H9 (cell line): ENCODE measurements at regions not wholly inside any gene's neighbourhood (a gene's known extent, or its start where the extent isn't known, plus 50 kb on each side); places are given as distances from the start of the nearest gene placed in this dataset.

Experiments used
- DNase-seq: peaks from one replicate; pipeline ENCODE4 v3.0.0-alpha.2; 2017
- H2AFZ ChIP-seq: one replicate; pipeline ENCODE4 v1.6.1; 2013; ENCODE audit warnings: mild to moderate bottlenecking, low read length, control low read depth, moderate library complexity
- H2AK5ac ChIP-seq: 2 replicates; pipeline ENCODE4 v1.6.1; 2013; ENCODE audit warnings: low read length, control low read depth, mixed read lengths; ENCODE audit not compliant: insufficient read length
- H2BK120ac ChIP-seq: one replicate; pipeline ENCODE4 v1.6.1; 2013; ENCODE audit warnings: low read depth, mild to moderate bottlenecking, low read length, control low read depth, inconsistent platforms; ENCODE audit not compliant: poor library complexity, severe bottlenecking
- H2BK12ac ChIP-seq: 2 replicates; pipeline ENCODE4 v1.6.1; 2013; ENCODE audit warnings: low read length, control low read depth, mixed read lengths, low read depth; ENCODE audit not compliant: insufficient read length
- H2BK15ac ChIP-seq: 2 replicates; pipeline ENCODE4 v1.6.1; 2013; ENCODE audit warnings: low read depth, low read length, control low read depth
- H2BK20ac ChIP-seq: one replicate; pipeline ENCODE4 v1.6.1; 2013; ENCODE audit warnings: low read depth, mild to moderate bottlenecking, low read length, control low read depth, inconsistent platforms; ENCODE audit not compliant: poor library complexity, severe bottlenecking
- H2BK5ac ChIP-seq: 2 replicates; pipeline ENCODE4 v1.6.1; 2013; ENCODE audit warnings: low read length, control low read depth, mixed read lengths; ENCODE audit not compliant: insufficient read length
- H3K14ac ChIP-seq: 2 replicates; pipeline ENCODE4 v1.6.1; 2013; ENCODE audit warnings: low read length, control low read depth; ENCODE audit not compliant: insufficient read depth
- H3K18ac ChIP-seq: 2 replicates; pipeline ENCODE4 v1.6.1; 2013; ENCODE audit warnings: low read depth, mild to moderate bottlenecking, mixed read lengths, low read length, control low read depth; ENCODE audit not compliant: insufficient read length
- H3K23ac ChIP-seq: 2 replicates; pipeline ENCODE4 v1.6.1; 2013; ENCODE audit warnings: low read length, control low read depth, mixed read lengths, low read depth; ENCODE audit not compliant: insufficient read length
- H3K23me2 ChIP-seq: 2 replicates; pipeline ENCODE4 v1.6.1; 2013; ENCODE audit warnings: low read depth, mild to moderate bottlenecking, mixed read lengths, low read length, control low read depth; ENCODE audit not compliant: insufficient read length, poor library complexity, severe bottlenecking
- H3K27ac ChIP-seq: 2 replicates; pipeline ENCODE4 v1.5.1; 2013; ENCODE audit warnings: low read length, control low read depth, mixed read lengths, low read depth; ENCODE audit not compliant: insufficient read length
- H3K27me3 ChIP-seq: 2 replicates; pipeline ENCODE4 v1.6.1; 2013; ENCODE audit warnings: low read length, control low read depth, inconsistent platforms; ENCODE audit not compliant: insufficient read depth
- H3K4ac ChIP-seq: 2 replicates; pipeline ENCODE4 v1.6.1; 2013; ENCODE audit warnings: low read depth, mild to moderate bottlenecking, control low read depth, inconsistent platforms, low read length, moderate library complexity
- H3K4me1 ChIP-seq: 2 replicates; pipeline ENCODE4 v1.6.1; 2013; ENCODE audit warnings: low read length, control low read depth, inconsistent platforms; ENCODE audit not compliant: insufficient read depth
- H3K4me2 ChIP-seq: 2 replicates; pipeline ENCODE4 v1.6.1; 2013; ENCODE audit warnings: low read length, control low read depth, mixed read lengths; ENCODE audit not compliant: insufficient read length, insufficient read depth
- H3K56ac ChIP-seq: 2 replicates; pipeline ENCODE4 v1.6.1; 2013; ENCODE audit warnings: low read depth, mild to moderate bottlenecking, mixed read lengths, low read length, control low read depth; ENCODE audit not compliant: insufficient read length
- H3K79me1 ChIP-seq: 2 replicates; pipeline ENCODE4 v1.6.1; 2013; ENCODE audit warnings: low read depth, mild to moderate bottlenecking, moderate library complexity, low read length, control low read depth, inconsistent platforms; ENCODE audit not compliant: insufficient read depth, poor library complexity, severe bottlenecking
- H3K79me2 ChIP-seq: 2 replicates; pipeline ENCODE4 v1.6.1; 2013; ENCODE audit warnings: low read length, control low read depth, inconsistent platforms; ENCODE audit not compliant: insufficient read depth
- H3K9ac ChIP-seq: 2 replicates; pipeline ENCODE4 v1.6.1; 2013; ENCODE audit warnings: low read length, control low read depth, mixed read lengths; ENCODE audit not compliant: insufficient read length; ENCODE audit errors: extremely low read depth
- H3K9me3 ChIP-seq: one replicate; pipeline ENCODE4 v1.6.1; 2013; ENCODE audit warnings: low read depth, low read length, inconsistent platforms; ENCODE audit not compliant: control insufficient read depth
- H3T11ph ChIP-seq: one replicate; pipeline ENCODE4 v1.6.1; 2013; ENCODE audit warnings: mild to moderate bottlenecking, low read length, control low read depth, inconsistent platforms
- H4K20me1 ChIP-seq: one replicate; pipeline ENCODE4 v1.6.1; 2013; ENCODE audit not compliant: control insufficient read depth, insufficient read length, insufficient read depth
- H4K5ac ChIP-seq: 2 replicates; pipeline ENCODE4 v1.6.1; 2013; ENCODE audit warnings: low read depth, mild to moderate bottlenecking, mixed read lengths, low read length, control low read depth; ENCODE audit not compliant: insufficient read length
- H4K8ac ChIP-seq: replicated peaks from 2 replicates; pipeline ENCODE4 v1.6.1; 2013; ENCODE audit warnings: low read length, control low read depth, mixed read lengths, low read depth; ENCODE audit not compliant: insufficient read length
- H4K91ac ChIP-seq: 2 replicates; pipeline ENCODE4 v1.6.1; 2013; ENCODE audit warnings: low read depth, mild to moderate bottlenecking, moderate library complexity, mixed read lengths, low read length, control low read depth; ENCODE audit not compliant: insufficient read length
- H3K27ac Mint-ChIP-seq, 3 experiments: 2 replicates in 2 of 3; 3 replicates in 1 of 3; pipeline ENCODE4 v1.8.0; 2020 to 2021; ENCODE audit warnings: mixed read lengths in 3 of 3, mild to moderate bottlenecking in 1 of 3, moderate library complexity in 1 of 3
- H3K27me3 Mint-ChIP-seq: 2 replicates; pipeline ENCODE4 v1.8.0; 2021; ENCODE audit warnings: low read depth, mild to moderate bottlenecking, moderate library complexity, mixed read lengths
- H3K36me3 Mint-ChIP-seq, 3 experiments: 2 replicates in 2 of 3; 3 replicates in 1 of 3; pipeline ENCODE4 v1.8.0; 2020 to 2021; ENCODE audit warnings: low read depth in 3 of 3, mixed read lengths in 3 of 3; ENCODE audit not compliant: insufficient read depth in 1 of 3
- H3K4me1 Mint-ChIP-seq, 2 experiments: 2 replicates each; pipeline ENCODE4 v1.8.0; 2020; ENCODE audit warnings: mixed read lengths in 2 of 2
- H3K4me3 Mint-ChIP-seq, 2 experiments: 2 replicates in 1 of 2; 3 replicates in 1 of 2; pipeline ENCODE4 v1.8.0; 2020 to 2021; ENCODE audit warnings: mild to moderate bottlenecking in 2 of 2, mixed read lengths in 2 of 2, moderate library complexity in 1 of 2
- H3K9me3 Mint-ChIP-seq, 2 experiments: 2 replicates in 1 of 2; 3 replicates in 1 of 2; pipeline ENCODE4 v1.8.0; 2020; ENCODE audit warnings: mild to moderate bottlenecking in 2 of 2, mixed read lengths in 2 of 2, moderate library complexity in 1 of 2
- CTCF ChIP-seq: fragments of 200-600 bp; sonication (generic); conservative IDR thresholded peaks from 3 replicates; pipeline ENCODE4 v1.8.0; 2021; ENCODE audit warnings: antibody characterized with exemption, mild to moderate bottlenecking
- WGBS: extraction: QIAGEN DNeasy Blood & Tissue Kit; methylation state at CpG from one replicate; pipeline ENCODE4 v1.1.7; 2013; ENCODE audit warnings: missing lambda C conversion rate, low lambda C conversion rate, mixed read lengths; ENCODE audit not compliant: insufficient read length; ENCODE audit errors: extremely low coverage; 5-methylcytosine and 5-hydroxymethylcytosine counted together

DNA sequence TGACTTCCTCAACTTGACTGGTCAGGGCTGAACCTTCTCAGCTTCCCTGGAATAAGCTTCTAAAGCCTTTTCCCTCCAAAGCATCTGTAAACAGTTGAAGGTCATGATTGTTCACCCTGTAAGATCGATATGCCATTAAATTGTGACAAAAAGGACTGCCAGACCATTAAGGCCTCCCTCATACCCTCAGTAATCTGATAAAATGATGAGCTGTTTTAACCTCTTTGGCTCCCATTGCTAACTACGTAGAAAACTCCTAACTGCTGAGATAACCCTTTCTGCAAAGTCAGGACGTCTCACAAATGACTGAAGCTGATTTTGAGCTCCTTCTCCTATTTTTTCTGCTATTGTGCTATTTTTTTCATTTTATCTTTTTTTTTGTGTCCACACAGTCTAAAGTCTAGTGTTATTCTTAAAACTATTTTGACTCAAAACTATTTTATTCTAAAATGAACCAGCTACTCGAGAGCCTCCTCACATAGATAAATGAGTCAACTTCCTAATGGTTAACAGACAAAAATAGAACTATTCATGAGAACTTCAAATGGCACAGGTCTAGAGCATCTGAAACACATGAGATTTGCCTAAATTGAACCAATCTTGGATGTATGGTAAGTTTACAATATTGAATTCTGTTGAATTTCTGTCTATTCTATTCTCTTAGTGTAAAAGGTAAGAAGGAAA, 395.6 kb upstream of the TLE4 start:
- Histone ChIP-seq H2BK120ac (no peak overlapping the region), H2BK15ac (no peak overlapping the region), H2AK5ac (no peak overlapping the region), H4K91ac (no peak overlapping the region), H3K18ac (no peak overlapping the region), H2AFZ (no peak overlapping the region), H3K23ac (no peak overlapping the region), H3K23me2 (no peaks in the 10 kb centered on the region), H3K27me3 (no peaks in the 10 kb centered on the region), H3K14ac (no peak overlapping the region), H2BK20ac (no peak overlapping the region), H3K9me3 (no peaks in the 10 kb centered on the region), H3T11ph (no peak overlapping the region), H3K56ac (no peak overlapping the region), H2BK5ac (no peak overlapping the region), H3K79me1 (no peaks in the 10 kb centered on the region), H3K4ac (no peak overlapping the region), H2BK12ac (no peak overlapping the region), H3K9ac (no peak overlapping the region), H4K20me1 (no peaks in the 10 kb centered on the region), H3K4me1 (no peaks in the 10 kb centered on the region), H3K4me2 (no peak overlapping the region), H3K79me2 (no peaks in the 10 kb centered on the region), H4K8ac (no peak overlapping the region), H4K5ac (no peak overlapping the region), H3K27ac (no peak overlapping the region)
- no peaks in the 10 kb centered on the region; a peak in 2 of 5 replicates for H3K9me3 Mint-ChIP-seq
- no peaks in the 10 kb centered on the region for H3K4me1 Mint-ChIP-seq
- H3K27ac Mint-ChIP-seq = no peak overlapping the region
- no peak overlapping the region for H3K4me3 Mint-ChIP-seq
- WGBS = no CpG with 5 or more reads among the region's 4 CpGs
- no peak for DNase-seq
- no peak for TF ChIP-seq CTCF
- no peaks in the 10 kb centered on the region; the same call in 1 of the 2 replicates for H3K27me3 Mint-ChIP-seq
- no peaks in the 10 kb centered on the region for H3K36me3 Mint-ChIP-seq
